Neural cell (in vitro differentiated cells): ENCODE measurements at regions not wholly inside any gene's neighbourhood (a gene's known extent, or its start where the extent isn't known, plus 50 kb on each side); places are given as distances from the start of the nearest gene placed in this dataset.
"Not testable (repeated sequence)": the region's sequence is repeated elsewhere in the genome, so short reads cannot be mapped to it uniquely, and the experiment has no call there.

Source experiments
- H2AFZ ChIP-seq: fragments of 200-600, 300-800 bp; sonication (generic), shearing (Covaris generic); 2 replicates; pipeline ENCODE4 v1.6.0; 2014; ENCODE audit warnings: low read depth, mild to moderate bottlenecking, antibody characterized with exemption, low read length, moderate library complexity
- H3F3A ChIP-seq: fragments of 200-600 bp; shearing (Covaris generic); 2 replicates; pipeline ENCODE4 v1.6.1; 2016; ENCODE audit warnings: mild to moderate bottlenecking, moderate library complexity, mixed read lengths, antibody characterized with exemption, low read length; ENCODE audit not compliant: insufficient read depth, poor library complexity, severe bottlenecking
- H3K27ac ChIP-seq: fragments of 200-600, 300-800 bp; sonication (generic), shearing (Covaris generic); 2 replicates; pipeline ENCODE4 v1.5.1; 2014; ENCODE audit warnings: mild to moderate bottlenecking, low read length, moderate library complexity
- H3K27me3 ChIP-seq: fragments of 300-800, 200-600 bp; sonication (generic), shearing (Covaris generic); 2 replicates; pipeline ENCODE4 v1.6.0; 2014; ENCODE audit warnings: mild to moderate bottlenecking, low read depth, low read length, moderate library complexity; ENCODE audit not compliant: insufficient read depth
- H3K36me3 ChIP-seq: fragments of 300-800, 200-600 bp; sonication (generic), shearing (Covaris generic); 2 replicates; pipeline ENCODE4 v1.5.1; 2014; ENCODE audit warnings: mild to moderate bottlenecking, antibody characterized with exemption, low read length, moderate library complexity; ENCODE audit not compliant: insufficient read depth
- H3K4me2 ChIP-seq: fragments of 300-800, 200-600 bp; sonication (generic), shearing (Covaris generic); 2 replicates; pipeline ENCODE4 v1.6.0; 2014; ENCODE audit warnings: mild to moderate bottlenecking, low read length
- H3K4me3 ChIP-seq: fragments of 300-800, 200-600 bp; sonication (generic), shearing (Covaris generic); 2 replicates; pipeline ENCODE4 v1.5.1; 2014; ENCODE audit warnings: mild to moderate bottlenecking, low read length, moderate library complexity
- H3K79me2 ChIP-seq: fragments of 200-600 bp; shearing (Covaris generic); replicated peaks from 2 replicates; pipeline ENCODE4 v1.6.0; 2014; ENCODE audit warnings: mild to moderate bottlenecking, low read length, moderate library complexity; ENCODE audit not compliant: insufficient read depth
- H3K9ac ChIP-seq: fragments of 300-800, 200-600 bp; sonication (generic), shearing (Covaris generic); 2 replicates; pipeline ENCODE4 v1.6.1; 2016; ENCODE audit warnings: mild to moderate bottlenecking, low read length, mixed read lengths
- H3K9me2 ChIP-seq: fragments of 200-600 bp; shearing (Covaris generic); 2 replicates; pipeline ENCODE4 v1.6.1; 2016; ENCODE audit warnings: mild to moderate bottlenecking, low read length, mixed read lengths; ENCODE audit not compliant: insufficient read depth
- H3K9me3 ChIP-seq: fragments of 200-600, 300-800 bp; sonication (generic), shearing (Covaris generic); 2 replicates; pipeline ENCODE4 v1.6.1; 2016; ENCODE audit warnings: mild to moderate bottlenecking, mixed run types, low read length, moderate library complexity, mixed read lengths
- H4K20me1 ChIP-seq: fragments of 200-600 bp; shearing (Covaris generic); 2 replicates; pipeline ENCODE4 v1.6.1; 2016; ENCODE audit warnings: mild to moderate bottlenecking, mixed run types; ENCODE audit not compliant: insufficient read depth
- EP300 ChIP-seq: fragments of 450-650 bp; conservative IDR thresholded peaks from 2 replicates; pipeline ENCODE4 v1.6.1; 2014; ENCODE audit warnings: antibody characterized with exemption, mild to moderate bottlenecking, moderate library complexity; ENCODE audit not compliant: poor library complexity, severe bottlenecking
- EZH2 ChIP-seq: fragments of 200-600, 300-800 bp; shearing (Covaris generic), sonication (generic); IDR thresholded peaks from 2 replicates; pipeline ENCODE4 v1.6.1; 2014; ENCODE audit warnings: antibody characterized with exemption, low read length, borderline replicate concordance, mild to moderate bottlenecking; ENCODE audit not compliant: insufficient read depth, poor library complexity, severe bottlenecking
- MXI1 ChIP-seq: fragments of 450-650 bp; conservative IDR thresholded peaks from 2 replicates; pipeline ENCODE4 v1.6.1; 2014; ENCODE audit warnings: antibody characterized with exemption, mild to moderate bottlenecking; ENCODE audit not compliant: poor library complexity, severe bottlenecking
- POLR2AphosphoS5 ChIP-seq: IDR thresholded peaks from 2 replicates; pipeline ENCODE4 v1.6.1; 2012
- RAD21 ChIP-seq: fragments of 450-650 bp; conservative IDR thresholded peaks from 2 replicates; pipeline ENCODE4 v1.6.1; 2014; ENCODE audit warnings: antibody characterized with exemption, mild to moderate bottlenecking, moderate library complexity
- REST ChIP-seq: IDR thresholded peaks from 2 replicates; pipeline ENCODE4 v1.6.1; 2012; ENCODE audit warnings: borderline replicate concordance
- SMC3 ChIP-seq: fragments of 450-650 bp; conservative IDR thresholded peaks from 2 replicates; pipeline ENCODE4 v1.6.1; 2014; ENCODE audit warnings: antibody characterized with exemption, mild to moderate bottlenecking, moderate library complexity; ENCODE audit not compliant: poor library complexity
- TAF1 ChIP-seq: IDR thresholded peaks from 2 replicates; pipeline ENCODE4 v1.6.1; 2012; ENCODE audit warnings: low read depth
- TF ChIP-seq, protein P1 (sequence below): fragments of 450-650 bp; IDR thresholded peaks from 2 replicates; pipeline ENCODE4 v1.5.1; 2014; ENCODE audit warnings: antibody characterized with exemption, mild to moderate bottlenecking, moderate library complexity; ENCODE audit not compliant: poor library complexity, severe bottlenecking

- TF ChIP-seq REST, result no peak
Observed at GRCh38 chr1:173307845-173308244, 100.7 kb upstream of the TNFSF4 start (continued).

- H2AFZ ChIP-seq, result no peak overlapping the region
- no peak overlapping the region for H3K4me3 ChIP-seq
- H3K27ac ChIP-seq, result no peak overlapping the region
- no peaks in the 10 kb centered on the region for H3K36me3 ChIP-seq
- no peaks in the 10 kb centered on the region for H3K9me3 ChIP-seq
- no peak for TF ChIP-seq RAD21
- H3K4me2 ChIP-seq, result no peak overlapping the region
- H4K20me1 ChIP-seq, result no peaks in the 10 kb centered on the region
- H3K27me3 ChIP-seq, result no peaks in the 10 kb centered on the region
- H3K79me2 ChIP-seq, result no peaks in the 10 kb centered on the region
- no peak overlapping the region for H3K9ac ChIP-seq
- no peaks in the 10 kb centered on the region for H3F3A ChIP-seq
- H3K9me2 ChIP-seq, result no peaks in the 10 kb centered on the region
Observed at GRCh38 chr1:173314656-173315055, 107.5 kb upstream of the TNFSF4 start.

DNA sequence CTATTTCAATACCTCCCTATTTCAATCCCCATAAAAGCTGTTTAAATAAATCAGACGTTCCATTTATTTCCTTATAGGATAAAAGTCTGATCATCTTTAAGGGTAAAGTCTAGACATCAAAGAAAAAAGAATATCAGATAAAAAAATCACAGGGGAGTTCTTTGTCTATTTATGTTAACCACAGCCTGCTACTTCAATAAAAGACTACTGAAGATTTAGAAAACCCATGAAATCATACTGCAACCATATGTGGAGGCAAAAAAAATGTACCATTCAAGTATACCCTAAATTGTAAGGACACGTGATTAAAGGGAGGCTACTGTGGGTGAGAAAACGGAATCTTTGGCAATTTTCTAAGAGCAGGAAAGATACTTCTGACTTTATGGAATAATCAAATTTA, 108.2 kb upstream of the TNFSF4 start:
- no peaks in the 10 kb centered on the region for H4K20me1 ChIP-seq
- H3K9me3 ChIP-seq, result no peaks in the 10 kb centered on the region
- no peaks in the 10 kb centered on the region for H3F3A ChIP-seq
- no peaks in the 10 kb centered on the region for H3K79me2 ChIP-seq
- H3K27ac ChIP-seq, result no peak overlapping the region
- no peak overlapping the region for H3K9ac ChIP-seq
- no peaks in the 10 kb centered on the region for H3K27me3 ChIP-seq
- H3K4me3 ChIP-seq, result no peak overlapping the region
- no peaks in the 10 kb centered on the region for H3K9me2 ChIP-seq
- H3K4me2 ChIP-seq, result no peak overlapping the region
- TF ChIP-seq TAF1, result no peak
- no peak for TF ChIP-seq RAD21
- no peak overlapping the region for H2AFZ ChIP-seq
- H3K36me3 ChIP-seq, result no peaks in the 10 kb centered on the region

GRCh38 chr1:173318788-173319187, 111.7 kb upstream of the TNFSF4 start:
- Histone ChIP-seq H3K9ac (no peak overlapping the region), H3K4me2 (no peak overlapping the region), H3K4me3 (no peak overlapping the region), H3K27ac (no peak overlapping the region), H3K9me2 (no peaks in the 10 kb centered on the region), H2AFZ (no peak overlapping the region), H3F3A (no peaks in the 10 kb centered on the region), H4K20me1 (no peaks in the 10 kb centered on the region), H3K27me3 (no peaks in the 10 kb centered on the region), H3K79me2 (no peaks in the 10 kb centered on the region), H3K9me3 (no peaks in the 10 kb centered on the region), H3K36me3 (no peaks in the 10 kb centered on the region)
- no peak for TF ChIP-seq EZH2
- no peak for TF ChIP-seq SMC3
- TF ChIP-seq TAF1, result no peak
- no peak for TF ChIP-seq RAD21
- TF ChIP-seq, protein P1, sequence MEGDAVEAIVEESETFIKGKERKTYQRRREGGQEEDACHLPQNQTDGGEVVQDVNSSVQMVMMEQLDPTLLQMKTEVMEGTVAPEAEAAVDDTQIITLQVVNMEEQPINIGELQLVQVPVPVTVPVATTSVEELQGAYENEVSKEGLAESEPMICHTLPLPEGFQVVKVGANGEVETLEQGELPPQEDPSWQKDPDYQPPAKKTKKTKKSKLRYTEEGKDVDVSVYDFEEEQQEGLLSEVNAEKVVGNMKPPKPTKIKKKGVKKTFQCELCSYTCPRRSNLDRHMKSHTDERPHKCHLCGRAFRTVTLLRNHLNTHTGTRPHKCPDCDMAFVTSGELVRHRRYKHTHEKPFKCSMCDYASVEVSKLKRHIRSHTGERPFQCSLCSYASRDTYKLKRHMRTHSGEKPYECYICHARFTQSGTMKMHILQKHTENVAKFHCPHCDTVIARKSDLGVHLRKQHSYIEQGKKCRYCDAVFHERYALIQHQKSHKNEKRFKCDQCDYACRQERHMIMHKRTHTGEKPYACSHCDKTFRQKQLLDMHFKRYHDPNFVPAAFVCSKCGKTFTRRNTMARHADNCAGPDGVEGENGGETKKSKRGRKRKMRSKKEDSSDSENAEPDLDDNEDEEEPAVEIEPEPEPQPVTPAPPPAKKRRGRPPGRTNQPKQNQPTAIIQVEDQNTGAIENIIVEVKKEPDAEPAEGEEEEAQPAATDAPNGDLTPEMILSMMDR, result no peak
- TF ChIP-seq MXI1, result no peak
- no peak for TF ChIP-seq EP300
- no peak for TF ChIP-seq REST
- no peak for TF ChIP-seq POLR2AphosphoS5

- not testable (repeated sequence) for H3K9ac ChIP-seq, H3K4me2 ChIP-seq, H3K79me2 ChIP-seq, H3K9me3 ChIP-seq, H4K20me1 ChIP-seq, H3K9me2 ChIP-seq, H2AFZ ChIP-seq, H3K4me3 ChIP-seq, H3F3A ChIP-seq, H3K27ac ChIP-seq, H3K27me3 ChIP-seq, H3K36me3 ChIP-seq
Observed at GRCh38 chr1:173324352-173324751, 117.2 kb upstream of the TNFSF4 start.
